B cell (primary cell): ENCODE measurements at regions not wholly inside any gene's neighbourhood (a gene's known extent, or its start where the extent isn't known, plus 50 kb on each side); places are given as distances from the start of the nearest gene placed in this dataset.
A peak's percentile ranks its signal among the peaks of the same experiment; 100 is the strongest.

Experiments used
- ATAC-seq: fragments of 200-7000 bp; cut with Tn5 transposase; one replicate; pipeline ENCODE4 v1.10.0; 2021; ENCODE audit warnings: low read depth, mild to moderate bottlenecking, moderate number of reproducible peaks, moderate library complexity
- CTCF ChIA-PET: fragments of 350-600 bp; sonication (Branson Sonifier 250); formaldehyde crosslinking; loops from one replicate; lab custom pipeline; 2021; ENCODE audit warnings: antibody characterized with exemption, inconsistent platforms; lab: Charles Lee
- POLR2A ChIA-PET: fragments of 350-600 bp; sonication (Branson Sonifier 250); formaldehyde crosslinking; loops from one replicate; lab custom pipeline; 2021; ENCODE audit warnings: antibody characterized with exemption; lab: Charles Lee
- DNase-seq: peaks from one replicate; pipeline ENCODE4 v3.0.0; 2013
- H2AFZ ChIP-seq: 2 replicates; pipeline ENCODE4 v1.6.1; 2012; ENCODE audit warnings: mild to moderate bottlenecking, low read depth, low read length; ENCODE audit not compliant: insufficient read depth, poor library complexity, severe bottlenecking
- H3K27ac ChIP-seq, 2 donors: 1 replicate in 1 of 2; 2 replicates in 1 of 2; pipeline ENCODE4 v1.5.1; 2012 to 2013; ENCODE audit warnings: low read length in 2 of 2, mild to moderate bottlenecking in 2 of 2, moderate library complexity in 1 of 2
- H3K27me3 ChIP-seq, 4 experiments: fragments of 200-600 bp in 1 of 4; sonication (generic) in 1 of 4; replicated peaks in 1 of 4; 1 replicate in 2 of 4; 2 replicates in 2 of 4; pipeline versions ENCODE4 v1.6.1 to v1.7.0; 2013 to 2016; ENCODE audit warnings: low read length in 3 of 4, mild to moderate bottlenecking in 2 of 4, mixed read lengths in 1 of 4, moderate library complexity in 1 of 4; ENCODE audit not compliant: insufficient read depth in 4 of 4, control insufficient read depth in 3 of 4; ENCODE audit errors: control extremely low read depth in 1 of 4
- H3K36me3 ChIP-seq, 2 experiments: replicated peaks in 1 of 2; 1 replicate in 1 of 2; 2 replicates in 1 of 2; pipeline versions ENCODE4 v1.6.1 to v1.7.1; 2013; ENCODE audit warnings: low read length in 1 of 2; ENCODE audit not compliant: insufficient read depth in 2 of 2, control insufficient read depth in 1 of 2; ENCODE audit errors: control extremely low read depth in 1 of 2, extremely low read depth in 1 of 2
- H3K4me1 ChIP-seq, 2 donors: fragments of 200-600 bp in 1 of 2; sonication (generic) in 1 of 2; 1 replicate in 1 of 2; 2 replicates in 1 of 2; pipeline versions ENCODE4 v1.5.1 to v1.6.1; 2013 to 2017; ENCODE audit warnings: low read length in 2 of 2; ENCODE audit not compliant: control insufficient read depth in 2 of 2, insufficient read depth in 2 of 2
- H3K4me2 ChIP-seq: replicated peaks from 2 replicates; pipeline ENCODE3; 2012; ENCODE audit warnings: mild to moderate bottlenecking, low read depth, low read length; ENCODE audit not compliant: poor library complexity, severe bottlenecking
- H3K4me3 ChIP-seq, 5 experiments: fragments of 200-600 bp in 1 of 5; sonication (generic) in 1 of 5; 1 replicate in 3 of 5; 2 replicates in 2 of 5; pipeline versions ENCODE4 v1.5.1 to v1.7.0; 2011 to 2016; ENCODE audit warnings: low read length in 4 of 5, mild to moderate bottlenecking in 4 of 5, low read depth in 2 of 5, control low read depth in 1 of 5, moderate library complexity in 1 of 5; ENCODE audit not compliant: insufficient read depth in 1 of 5; ENCODE audit errors: control extremely low read depth in 1 of 5, extremely low read depth in 1 of 5
- H3K79me2 ChIP-seq: fragments of 200-600 bp; sonication (generic); one replicate; pipeline ENCODE4 v1.6.0; 2016; ENCODE audit warnings: low read length; ENCODE audit not compliant: control insufficient read depth, insufficient read depth
- H3K9ac ChIP-seq: fragments of 200-600 bp; sonication (generic); 2 replicates; pipeline ENCODE4 v1.6.1; 2017; ENCODE audit warnings: mild to moderate bottlenecking, low read length, moderate library complexity
- H3K9me3 ChIP-seq, 3 donors: one replicate each; pipeline versions ENCODE4 v1.6.1 to v1.7.1; 2013; ENCODE audit warnings: low read length in 2 of 3; ENCODE audit not compliant: control insufficient read depth in 2 of 3, insufficient read depth in 1 of 3; ENCODE audit errors: control extremely low read depth in 1 of 3
- H4K20me1 ChIP-seq: 2 replicates; pipeline ENCODE4 v1.6.0; 2012; ENCODE audit warnings: mild to moderate bottlenecking, low read length; ENCODE audit not compliant: insufficient read depth, control insufficient read depth, poor library complexity, severe bottlenecking
- H3K27ac Mint-ChIP-seq: one replicate; pipeline ENCODE4 v1.8.0; 2021; ENCODE audit warnings: mixed read lengths
- H3K27me3 Mint-ChIP-seq: one replicate; pipeline ENCODE4 v1.8.0; 2021; ENCODE audit warnings: mixed read lengths
- H3K4me1 Mint-ChIP-seq: one replicate; pipeline ENCODE4 v1.8.0; 2021; ENCODE audit warnings: mixed read lengths
- H3K4me3 Mint-ChIP-seq: one replicate; pipeline ENCODE4 v1.8.0; 2021; ENCODE audit warnings: mixed read lengths
- H3K9me3 Mint-ChIP-seq: one replicate; pipeline ENCODE4 v1.8.0; 2022; ENCODE audit warnings: mixed read lengths; ENCODE audit not compliant: insufficient read depth
- EZH2 ChIP-seq: IDR thresholded peaks from 2 replicates; pipeline ENCODE4 v1.6.1; 2012; ENCODE audit warnings: borderline replicate concordance, low read depth, mild to moderate bottlenecking, moderate library complexity, low read length; ENCODE audit not compliant: insufficient read depth, poor library complexity, severe bottlenecking
- WGBS: methylation state at CpG from one replicate; pipeline ENCODE4 v1.1.5; 2013; ENCODE audit warnings: missing lambda C conversion rate; ENCODE audit not compliant: insufficient coverage; 5-methylcytosine and 5-hydroxymethylcytosine counted together
- intact Hi-C: fragments of 100-400 bp; cut with micrococcal nuclease; formaldehyde crosslinking; loops from one replicate; pipeline ENCODE4 v1.10.0; 2022
- TF ChIP-seq, protein P1 (sequence below): fragments of 200-600 bp; IDR thresholded peaks from one replicate; pipeline ENCODE4 v1.8.0; 2022; ENCODE audit warnings: antibody characterized with exemption, mild to moderate bottlenecking

DNA sequence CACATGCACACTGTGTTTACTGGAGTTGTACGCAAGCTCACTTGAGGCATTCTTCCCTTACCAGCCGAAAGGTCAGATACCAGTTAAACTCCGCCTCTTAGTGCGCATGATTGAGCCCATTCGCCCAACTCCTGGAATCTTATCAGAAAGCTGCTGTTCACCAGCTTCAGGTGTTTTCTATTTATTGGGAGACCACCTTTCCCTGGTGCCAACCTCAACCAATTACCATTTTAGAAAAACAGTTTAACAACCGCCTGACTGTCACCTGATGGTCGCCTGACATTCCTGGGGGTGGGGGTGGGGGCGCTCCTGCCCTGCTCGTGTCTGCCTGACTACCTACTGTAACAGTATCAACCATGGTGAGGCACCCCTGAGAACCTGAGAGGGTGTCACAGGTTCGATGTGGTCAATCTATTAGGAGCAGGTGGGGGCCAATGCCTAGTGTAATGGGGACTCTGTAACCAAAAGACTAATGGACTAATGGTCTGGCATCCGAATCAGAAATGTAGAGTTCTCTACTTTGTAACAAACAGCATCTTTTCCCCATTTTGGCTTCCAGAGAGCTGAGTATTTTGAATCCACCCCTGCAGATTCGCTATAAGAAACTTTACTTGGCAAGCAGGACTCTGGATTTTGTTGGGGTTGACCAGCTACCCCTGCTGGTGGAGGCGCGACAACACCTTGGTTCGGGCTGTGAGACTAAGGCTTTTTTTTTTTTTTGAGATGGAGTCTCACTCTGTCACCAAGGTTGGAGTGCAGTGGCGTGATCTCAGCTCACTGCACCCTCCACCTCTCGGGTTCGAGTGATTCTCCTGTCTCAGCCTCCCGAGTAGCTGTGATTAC is 58.2 kb upstream of the ZNF157 start:
- Histone ChIP-seq H4K20me1 (no peaks in the 10 kb centered on the region), H3K27ac (no peak overlapping the region), H3K27me3 (no peaks in the 10 kb centered on the region), H3K4me1 (no peaks in the 10 kb centered on the region), H3K9ac (no peak overlapping the region), H3K9me3 (no peaks in the 10 kb centered on the region), H3K36me3 (no peaks in the 10 kb centered on the region), H3K4me2 (no peak overlapping the region), H2AFZ (no peak overlapping the region), H3K4me3 (no peak overlapping the region), H3K79me2 (no peaks in the 10 kb centered on the region)
- ChIA-PET POLR2A (no interaction called here), CTCF (interaction anchor here (1.1 to 1.4 kb wide), 2 partner anchors 73 to 211 kb away, joined by 4 to 5 read pairs; no protein-coding TSS in a partner anchor)
- ATAC-seq = no peak
- DNase-seq = peak; percentile 32
- H3K9me3 Mint-ChIP-seq = no peaks in the 10 kb centered on the region
- WGBS = 69% methylated on average over 6 of the region's 19 CpGs
- H3K4me3 Mint-ChIP-seq = no peak overlapping the region
- TF ChIP-seq, protein P1, sequence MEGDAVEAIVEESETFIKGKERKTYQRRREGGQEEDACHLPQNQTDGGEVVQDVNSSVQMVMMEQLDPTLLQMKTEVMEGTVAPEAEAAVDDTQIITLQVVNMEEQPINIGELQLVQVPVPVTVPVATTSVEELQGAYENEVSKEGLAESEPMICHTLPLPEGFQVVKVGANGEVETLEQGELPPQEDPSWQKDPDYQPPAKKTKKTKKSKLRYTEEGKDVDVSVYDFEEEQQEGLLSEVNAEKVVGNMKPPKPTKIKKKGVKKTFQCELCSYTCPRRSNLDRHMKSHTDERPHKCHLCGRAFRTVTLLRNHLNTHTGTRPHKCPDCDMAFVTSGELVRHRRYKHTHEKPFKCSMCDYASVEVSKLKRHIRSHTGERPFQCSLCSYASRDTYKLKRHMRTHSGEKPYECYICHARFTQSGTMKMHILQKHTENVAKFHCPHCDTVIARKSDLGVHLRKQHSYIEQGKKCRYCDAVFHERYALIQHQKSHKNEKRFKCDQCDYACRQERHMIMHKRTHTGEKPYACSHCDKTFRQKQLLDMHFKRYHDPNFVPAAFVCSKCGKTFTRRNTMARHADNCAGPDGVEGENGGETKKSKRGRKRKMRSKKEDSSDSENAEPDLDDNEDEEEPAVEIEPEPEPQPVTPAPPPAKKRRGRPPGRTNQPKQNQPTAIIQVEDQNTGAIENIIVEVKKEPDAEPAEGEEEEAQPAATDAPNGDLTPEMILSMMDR = peak; percentile 13
- no peak for TF ChIP-seq EZH2
- no peak overlapping the region for H3K27ac Mint-ChIP-seq
- no peaks in the 10 kb centered on the region for H3K27me3 Mint-ChIP-seq
- H3K4me1 Mint-ChIP-seq = no peaks in the 10 kb centered on the region
- intact Hi-C loops = loop anchor here (5.0 kb wide), 1 partner anchor 120 kb away; the partner anchor contains the start of gene UBA1

DNA sequence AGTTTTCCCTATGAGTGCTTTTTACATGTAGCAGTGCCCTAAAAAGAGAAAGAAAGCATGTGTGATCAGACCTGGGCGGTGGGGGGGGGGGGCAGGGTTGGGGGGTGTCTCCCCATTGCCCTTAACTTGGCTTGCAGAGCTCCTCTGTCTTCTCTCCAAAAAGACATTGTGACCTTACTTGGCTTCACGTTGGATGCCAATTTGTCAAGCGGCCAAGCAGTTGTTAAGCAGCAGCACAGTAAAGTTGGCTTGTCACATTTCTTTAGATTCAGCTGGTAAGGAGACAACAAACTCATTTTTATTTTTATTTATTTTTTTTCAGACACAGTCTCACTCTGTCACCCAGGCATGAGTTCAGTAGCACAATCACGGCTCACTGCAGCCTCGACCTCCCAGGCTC is 57.3 kb upstream of the ZNF157 start:
- no peak overlapping the region for H3K27ac Mint-ChIP-seq

More for the DNA sequence above, 57.3 kb upstream of the ZNF157 start:
- ATAC-seq (no peak), DNase-seq (no peak)
- intact Hi-C loops = loop anchor here (5.0 kb wide), 1 partner anchor 121 kb away; the partner anchor contains the start of gene UBA1
- H3K4me3 ChIP-seq = no peak overlapping the region
- no peaks in the 10 kb centered on the region for H4K20me1 ChIP-seq
- no peaks in the 10 kb centered on the region for H3K36me3 ChIP-seq
- no peaks in the 10 kb centered on the region for H3K79me2 ChIP-seq
- no peaks in the 10 kb centered on the region for H3K9me3 ChIP-seq
- H3K27ac ChIP-seq = no peak overlapping the region
- TF ChIP-seq, protein P1 = no peak
- no peak for TF ChIP-seq EZH2
- Mint-ChIP-seq H3K4me3 (no peak overlapping the region), H3K27me3 (no peaks in the 10 kb centered on the region), H3K4me1 (no peaks in the 10 kb centered on the region), H3K9me3 (no peaks in the 10 kb centered on the region)
- no CpG with 5 or more reads among the region's 5 CpGs for WGBS
- ChIA-PET CTCF (interaction anchor here (0.7 to 1.4 kb wide), 3 partner anchors 56 to 210 kb away, joined by 3 to 5 read pairs (median 4); no protein-coding TSS in a partner anchor), POLR2A (no interaction called here)
- H3K27me3 ChIP-seq = no peaks in the 10 kb centered on the region
- no peak overlapping the region for H3K9ac ChIP-seq
- no peak overlapping the region for H2AFZ ChIP-seq
- no peaks in the 10 kb centered on the region for H3K4me1 ChIP-seq
- no peak overlapping the region for H3K4me2 ChIP-seq
